ENCODE measurements at regions not wholly inside any gene's neighbourhood (a gene's known extent, or its start where the extent isn't known, plus 50 kb on each side); places are given as distances from the start of the nearest gene placed in this dataset.

DNA sequence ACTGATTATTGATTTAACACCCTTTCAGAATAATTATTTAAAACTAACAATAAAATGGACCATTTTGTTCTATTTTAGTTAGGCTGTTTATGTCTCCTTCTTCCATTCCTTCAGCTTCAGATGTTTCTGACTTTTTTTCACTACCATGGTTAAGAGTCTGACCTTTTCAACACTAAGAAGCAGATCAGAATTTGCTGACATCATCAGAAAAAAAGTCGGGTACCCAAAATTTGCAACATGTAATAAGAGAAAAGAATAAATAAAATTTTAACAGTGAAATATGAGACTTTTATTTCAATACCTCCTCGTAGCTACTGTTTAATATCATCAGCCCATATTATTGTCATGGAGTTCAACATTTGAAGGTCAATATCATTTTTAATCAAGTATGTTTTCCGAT lies 1158.3 kb downstream of the RPIA start:
- Histone ChIP-seq H2AFZ (ENCODE audit: low read length) (no peak overlapping the region), H3K4me1 (ENCODE audit: insufficient read depth, low read length, poor library complexity, severe bottlenecking) (peaks cover 9% of the 10 kb centered on the region), H3K4me2 (ENCODE audit: low read length) (no peak overlapping the region), H3K4me3 (ENCODE audit: low read depth, low read length, poor library complexity, severe bottlenecking) (no peak overlapping the region), H4K20me1 (ENCODE audit: insufficient read depth, low read length) (no peaks in the 10 kb centered on the region), H3K79me2 (ENCODE audit: insufficient read depth, low read depth, low read length) (no peaks in the 10 kb centered on the region), H3K9me2 (ENCODE audit: insufficient read depth, low read length) (no peaks in the 10 kb centered on the region), H3K9me3 (ENCODE audit: low read length) (no peaks in the 10 kb centered on the region), H3K36me3 (ENCODE audit: insufficient read depth, low read length) (no peaks in the 10 kb centered on the region), H3K27ac (ENCODE audit: low read depth, low read length, poor library complexity, severe bottlenecking) (no peak overlapping the region)
- TF ChIP-seq CTCF (conservative IDR thresholded peaks at IDR 0.05; ENCODE audit: low read length), result no peak
- no peak for TF ChIP-seq EZH2phosphoT487 (IDR thresholded peaks at IDR 0.05; ENCODE audit: borderline replicate concordance, low read depth, low read length)
- ChIA-PET CTCF (ENCODE audit: unreplicated experiment) (no interaction called here), POLR2A (no interaction called here)
- intact Hi-C loops (cut with micrococcal nuclease; ENCODE audit: unreplicated experiment), result no loop called here
- BruUV-seq (replicated peaks), result no TSS peak
- DNase-seq (ENCODE audit: low spot score), result no peak

DNA sequence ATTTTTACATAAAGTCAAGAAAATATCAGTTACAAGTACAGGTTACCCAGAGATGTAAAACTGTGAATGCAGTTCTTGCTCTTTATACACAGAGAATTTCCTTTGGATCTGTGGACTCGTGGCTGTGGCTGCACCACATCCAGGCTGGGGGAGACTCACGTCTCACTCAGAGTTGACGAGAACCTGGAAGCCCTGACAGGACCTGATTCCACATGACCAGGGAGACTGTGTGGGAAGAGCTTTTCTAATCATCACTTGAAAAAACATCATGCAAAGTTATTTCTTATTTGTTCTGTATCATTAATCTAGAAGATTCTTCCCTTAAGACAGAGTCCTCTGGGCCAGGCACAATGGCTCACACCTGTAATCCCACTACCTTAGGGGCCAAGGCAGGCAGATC lies 1159.0 kb downstream of the RPIA start:
- intact Hi-C loops (cut with micrococcal nuclease; ENCODE audit: unreplicated experiment), result no loop called here
- ChIA-PET CTCF (ENCODE audit: unreplicated experiment) (no interaction called here), POLR2A (no interaction called here)
- Histone ChIP-seq H3K9me2 (ENCODE audit: insufficient read depth, low read length) (no peaks in the 10 kb centered on the region), H4K20me1 (ENCODE audit: insufficient read depth, low read length) (no peaks in the 10 kb centered on the region), H2AFZ (ENCODE audit: low read length) (no peak overlapping the region), H3K27ac (ENCODE audit: low read depth, low read length, poor library complexity, severe bottlenecking) (no peak overlapping the region), H3K4me1 (ENCODE audit: insufficient read depth, low read length, poor library complexity, severe bottlenecking) (peaks cover 9% of the 10 kb centered on the region), H3K4me2 (ENCODE audit: low read length) (no peak overlapping the region), H3K36me3 (ENCODE audit: insufficient read depth, low read length) (no peaks in the 10 kb centered on the region), H3K4me3 (ENCODE audit: low read depth, low read length, poor library complexity, severe bottlenecking) (no peak overlapping the region), H3K9me3 (ENCODE audit: low read length) (no peaks in the 10 kb centered on the region), H3K79me2 (ENCODE audit: insufficient read depth, low read depth, low read length) (no peaks in the 10 kb centered on the region)
- TF ChIP-seq EZH2phosphoT487 (IDR thresholded peaks at IDR 0.05; ENCODE audit: borderline replicate concordance, low read depth, low read length), result no peak
- TF ChIP-seq CTCF (conservative IDR thresholded peaks at IDR 0.05; ENCODE audit: low read length), result no peak
- no peak for DNase-seq (ENCODE audit: low spot score)
- no TSS peak for BruUV-seq (replicated peaks)

DNA sequence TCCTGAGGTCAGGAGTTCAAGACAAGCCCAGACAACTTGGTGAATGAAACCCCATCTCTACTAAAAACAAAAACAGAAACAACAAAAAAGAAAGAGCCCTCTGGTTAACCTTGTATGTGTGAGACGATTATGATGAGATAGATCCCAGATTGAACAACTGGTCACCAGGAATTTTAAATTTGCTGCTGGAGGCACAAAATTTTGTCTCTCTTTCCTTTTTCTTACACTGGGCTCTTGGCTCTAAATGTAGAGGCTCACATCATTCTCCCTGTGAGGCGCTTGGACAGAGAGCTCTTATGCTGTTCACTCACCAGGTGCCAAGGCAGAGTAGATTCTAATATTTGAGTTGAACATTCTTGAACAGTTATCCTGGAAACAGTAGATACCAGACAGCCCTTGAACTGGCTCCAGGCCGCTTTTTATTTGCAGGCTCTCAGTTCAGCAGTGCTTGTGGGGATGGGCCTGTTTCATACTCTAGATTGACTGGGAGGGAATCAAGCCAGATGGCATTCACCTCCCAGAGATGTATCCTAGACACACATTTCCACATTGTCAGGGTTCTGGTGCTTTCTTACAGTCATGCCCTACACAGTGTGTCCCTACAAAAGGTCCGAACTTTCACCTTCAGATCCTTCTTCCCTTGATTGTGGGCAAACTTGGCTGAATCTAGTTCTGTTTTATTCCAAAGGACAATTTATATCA lies 1159.6 kb downstream of the RPIA start:
- Histone ChIP-seq H4K20me1 (ENCODE audit: insufficient read depth, low read length) (no peaks in the 10 kb centered on the region), H3K27ac (ENCODE audit: low read depth, low read length, poor library complexity, severe bottlenecking) (no peak overlapping the region), H3K4me3 (ENCODE audit: low read depth, low read length, poor library complexity, severe bottlenecking) (no peak overlapping the region), H3K79me2 (ENCODE audit: insufficient read depth, low read depth, low read length) (no peaks in the 10 kb centered on the region), H3K36me3 (ENCODE audit: insufficient read depth, low read length) (no peaks in the 10 kb centered on the region), H3K9me2 (ENCODE audit: insufficient read depth, low read length) (no peaks in the 10 kb centered on the region), H2AFZ (ENCODE audit: low read length) (no peak overlapping the region), H3K4me2 (ENCODE audit: low read length) (peak overlapping the region; percentile 40), H3K4me1 (ENCODE audit: insufficient read depth, low read length, poor library complexity, severe bottlenecking) (peaks cover 9% of the 10 kb centered on the region), H3K9me3 (ENCODE audit: low read length) (no peaks in the 10 kb centered on the region)
- CTCF ChIA-PET (ENCODE audit: unreplicated experiment), result no interaction called here
- no TSS peak for BruUV-seq (replicated peaks)
- intact Hi-C loops (cut with micrococcal nuclease; ENCODE audit: unreplicated experiment), result no loop called here
- POLR2A ChIA-PET, result no interaction called here
- no peak for TF ChIP-seq EZH2phosphoT487 (IDR thresholded peaks at IDR 0.05; ENCODE audit: borderline replicate concordance, low read depth, low read length)
- TF ChIP-seq CTCF (conservative IDR thresholded peaks at IDR 0.05; ENCODE audit: low read length), result no peak
- no peak for DNase-seq (ENCODE audit: low spot score)
